ENCODE measurements at regions not wholly inside any gene's neighbourhood (a gene's known extent, or its start where the extent isn't known, plus 50 kb on each side); places are given as distances from the start of the nearest gene placed in this dataset.

DNA sequence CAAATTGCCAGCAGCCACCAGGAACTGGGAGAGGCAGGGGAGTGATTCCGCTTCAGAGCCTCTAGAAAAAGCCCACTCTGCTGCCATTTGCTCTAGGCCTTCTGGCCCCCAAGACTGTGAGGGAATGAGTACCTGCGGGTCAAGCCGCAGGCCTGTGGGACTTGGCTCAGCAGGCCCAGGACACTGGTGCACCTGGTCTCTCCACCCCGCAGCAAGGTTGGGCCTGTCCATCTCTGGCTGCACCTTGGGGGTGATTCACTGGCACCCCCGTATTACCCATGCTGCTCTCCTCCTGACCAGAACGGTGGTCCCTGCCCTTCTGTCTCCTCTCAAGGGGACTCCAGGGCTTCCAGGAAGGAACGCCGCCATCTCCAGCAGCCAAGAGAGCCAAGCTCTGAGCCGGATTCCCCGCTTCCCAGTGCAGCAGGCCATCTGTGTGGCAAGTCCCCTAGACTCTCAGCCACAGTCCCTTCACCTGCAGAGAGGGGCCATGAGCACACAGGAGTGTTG lies 78.4 kb upstream of the OLFM1 start:
- TF ChIP-seq, protein P1, sequence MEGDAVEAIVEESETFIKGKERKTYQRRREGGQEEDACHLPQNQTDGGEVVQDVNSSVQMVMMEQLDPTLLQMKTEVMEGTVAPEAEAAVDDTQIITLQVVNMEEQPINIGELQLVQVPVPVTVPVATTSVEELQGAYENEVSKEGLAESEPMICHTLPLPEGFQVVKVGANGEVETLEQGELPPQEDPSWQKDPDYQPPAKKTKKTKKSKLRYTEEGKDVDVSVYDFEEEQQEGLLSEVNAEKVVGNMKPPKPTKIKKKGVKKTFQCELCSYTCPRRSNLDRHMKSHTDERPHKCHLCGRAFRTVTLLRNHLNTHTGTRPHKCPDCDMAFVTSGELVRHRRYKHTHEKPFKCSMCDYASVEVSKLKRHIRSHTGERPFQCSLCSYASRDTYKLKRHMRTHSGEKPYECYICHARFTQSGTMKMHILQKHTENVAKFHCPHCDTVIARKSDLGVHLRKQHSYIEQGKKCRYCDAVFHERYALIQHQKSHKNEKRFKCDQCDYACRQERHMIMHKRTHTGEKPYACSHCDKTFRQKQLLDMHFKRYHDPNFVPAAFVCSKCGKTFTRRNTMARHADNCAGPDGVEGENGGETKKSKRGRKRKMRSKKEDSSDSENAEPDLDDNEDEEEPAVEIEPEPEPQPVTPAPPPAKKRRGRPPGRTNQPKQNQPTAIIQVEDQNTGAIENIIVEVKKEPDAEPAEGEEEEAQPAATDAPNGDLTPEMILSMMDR (IDR thresholded peaks at IDR 0.05) = no peak
- TF ChIP-seq POLR2A (IDR thresholded peaks at IDR 0.05) = no peak
